Activated CD4-positive, alpha-beta T cell treated with anti-CD3 and anti-CD28 coated beads for 36 hours (primary cell): ENCODE measurements at regions not wholly inside any gene's neighbourhood (a gene's known extent, or its start where the extent isn't known, plus 50 kb on each side); places are given as distances from the start of the nearest gene placed in this dataset.

Experiments used
- ATAC-seq: fragments of 200-7000 bp; cut with Tn5 transposase; one replicate; pipeline ENCODE4 v1.10.0; 2021; ENCODE audit warnings: mild to moderate bottlenecking, moderate library complexity
- CTCF ChIA-PET: fragments of 350-600 bp; sonication (Branson Sonifier 250); formaldehyde crosslinking; loops from one replicate; lab custom pipeline; 2021; ENCODE audit warnings: antibody characterized with exemption; lab: Charles Lee
- POLR2A ChIA-PET: fragments of 350-600 bp; sonication (Branson Sonifier 250); formaldehyde crosslinking; loops from one replicate; lab custom pipeline; 2021; ENCODE audit warnings: antibody characterized with exemption, inconsistent platforms; lab: Charles Lee
- DNase-seq: peaks from one replicate; pipeline ENCODE4 v3.0.0-alpha.2; 2020
- H3K27ac Mint-ChIP-seq: one replicate; pipeline ENCODE4 v1.8.0; 2021; ENCODE audit warnings: mixed read lengths
- H3K27me3 Mint-ChIP-seq: one replicate; pipeline ENCODE4 v1.8.0; 2021; ENCODE audit warnings: mixed read lengths
- H3K36me3 Mint-ChIP-seq: one replicate; pipeline ENCODE4 v1.8.0; 2021; ENCODE audit warnings: low read depth, mixed read lengths
- H3K4me1 Mint-ChIP-seq: one replicate; pipeline ENCODE4 v1.8.0; 2021; ENCODE audit warnings: mixed read lengths
- H3K4me3 Mint-ChIP-seq: one replicate; pipeline ENCODE4 v1.8.0; 2021; ENCODE audit warnings: mild to moderate bottlenecking, moderate library complexity, mixed read lengths
- H3K9me3 Mint-ChIP-seq: one replicate; pipeline ENCODE4 v1.8.0; 2021; ENCODE audit warnings: low read depth, mixed read lengths
- intact Hi-C, 2 experiments: fragments of 100-400 bp; cut with DNase I in 1 of 2; cut with micrococcal nuclease in 1 of 2; formaldehyde crosslinking; loops; one replicate each; pipeline versions ENCODE4 v1.14.2 to v1.15.1; 2022 to 2024; cut with DNase I, micrococcal nuclease

DNA sequence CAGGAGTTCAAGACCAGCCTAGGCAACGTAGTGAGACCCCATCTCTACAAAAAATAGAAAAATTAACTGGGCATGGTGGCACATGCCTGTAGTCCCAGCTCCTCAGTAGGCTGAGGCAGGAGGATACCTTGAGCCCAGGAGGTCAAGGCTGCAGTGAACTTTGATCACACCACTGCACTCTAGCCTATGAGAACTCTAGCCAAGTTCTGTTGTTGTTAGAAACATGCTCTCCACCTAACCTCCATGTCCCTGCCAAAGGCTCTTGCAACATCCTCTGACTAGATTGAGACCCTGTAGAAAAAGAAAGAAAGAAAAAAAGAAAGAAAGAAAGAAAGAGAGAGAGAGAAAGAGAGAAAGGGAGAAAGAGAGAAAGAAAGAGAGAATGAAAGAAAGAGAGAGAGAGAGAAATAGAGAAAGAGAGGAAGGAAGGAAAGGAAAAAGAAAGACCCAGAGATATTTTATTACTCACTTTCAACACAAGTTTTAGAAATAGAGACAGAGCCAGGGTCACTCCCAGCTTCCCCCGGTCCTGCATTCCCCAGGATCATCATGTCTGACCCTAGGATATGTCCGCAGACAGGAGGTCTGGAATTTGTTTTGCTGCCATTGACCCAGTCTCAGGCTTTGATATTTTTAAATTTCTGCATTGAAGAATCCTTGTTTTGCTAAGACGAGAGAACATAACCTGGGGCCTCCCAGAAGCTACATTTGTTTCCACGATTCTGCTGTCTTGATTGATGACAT, 376.5 kb upstream of the CDH5 start:
- no peaks in the 10 kb centered on the region for H3K36me3 Mint-ChIP-seq
- ChIA-PET CTCF (no interaction called here), POLR2A (no interaction called here)
- ATAC-seq, result no peak
- H3K27ac Mint-ChIP-seq, result no peak overlapping the region
- H3K4me3 Mint-ChIP-seq, result no peak overlapping the region
- intact Hi-C loops, result no loop called here
- H3K27me3 Mint-ChIP-seq, result peaks cover 6% of the 10 kb centered on the region
- H3K4me1 Mint-ChIP-seq, result no peaks in the 10 kb centered on the region
- H3K9me3 Mint-ChIP-seq, result no peaks in the 10 kb centered on the region
- DNase-seq, result no peak

DNA sequence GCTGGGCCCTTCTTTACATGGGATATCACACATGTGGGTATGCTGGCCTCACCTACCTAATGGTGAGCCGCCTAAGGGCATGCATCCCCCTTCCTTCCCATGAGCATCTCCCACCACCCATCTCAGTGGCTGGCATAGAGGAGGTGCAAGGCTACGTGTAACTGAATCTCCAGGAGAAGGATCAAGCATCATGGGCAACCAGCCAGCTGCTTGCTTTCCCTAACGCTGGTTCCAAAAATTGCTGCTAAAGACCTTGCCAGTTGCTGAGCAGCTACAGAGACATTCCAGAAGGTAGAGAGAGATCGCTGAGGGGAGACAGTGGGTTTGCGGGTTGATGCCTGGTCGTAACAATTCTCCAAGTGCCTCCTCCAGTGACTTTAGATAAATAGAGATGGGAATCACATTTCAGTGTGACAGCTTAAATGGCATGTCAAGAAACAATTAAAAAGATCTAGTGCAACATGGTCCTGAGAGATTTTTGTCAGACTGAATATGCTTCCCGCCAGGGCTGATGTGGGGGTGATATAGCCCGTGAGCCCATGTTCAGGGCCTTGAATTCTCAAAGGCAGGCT, 378.4 kb upstream of the CDH5 start:
- no peaks in the 10 kb centered on the region for H3K4me1 Mint-ChIP-seq
- POLR2A ChIA-PET, result no interaction called here
- peaks cover 7% of the 10 kb centered on the region for H3K27me3 Mint-ChIP-seq
- CTCF ChIA-PET, result interaction anchor here (0.8 kb wide), 1 partner anchor 9 kb away, joined by 3 read pairs; no protein-coding TSS in a partner anchor
- ATAC-seq (no peak), DNase-seq (no peak)
- no peak overlapping the region for H3K4me3 Mint-ChIP-seq
- no peaks in the 10 kb centered on the region for H3K36me3 Mint-ChIP-seq
- intact Hi-C loops, result no loop called here
- no peak overlapping the region for H3K27ac Mint-ChIP-seq
- no peaks in the 10 kb centered on the region for H3K9me3 Mint-ChIP-seq

DNA sequence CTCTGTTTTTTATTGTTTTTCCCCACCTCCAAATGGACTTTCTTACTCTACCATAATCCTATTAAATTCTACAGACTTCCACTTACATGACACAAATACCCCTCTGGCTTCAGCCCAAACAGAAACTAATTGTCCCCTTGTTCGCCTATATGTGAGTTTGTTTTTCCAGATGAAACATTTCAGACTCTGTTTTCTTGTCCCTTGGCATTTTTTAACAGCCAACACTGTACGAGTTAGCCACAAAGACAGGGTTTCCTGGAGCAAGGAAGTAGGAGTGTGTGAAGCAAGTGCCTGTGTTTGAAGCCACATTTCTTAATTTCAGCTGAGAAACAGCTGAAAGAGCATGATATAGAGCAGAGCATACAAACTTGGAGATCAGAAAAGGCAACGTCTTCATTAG, 382.2 kb upstream of the CDH5 start:
- DNase-seq (no peak), ATAC-seq (no peak)
- CTCF ChIA-PET, result no interaction called here
- POLR2A ChIA-PET, result no interaction called here
- Mint-ChIP-seq H3K36me3 (no peaks in the 10 kb centered on the region), H3K9me3 (no peaks in the 10 kb centered on the region), H3K4me3 (no peak overlapping the region), H3K27me3 (peaks cover 7% of the 10 kb centered on the region), H3K27ac (no peak overlapping the region), H3K4me1 (no peaks in the 10 kb centered on the region)
- intact Hi-C loops, result no loop called here

- ATAC-seq, result no peak
- no peaks in the 10 kb centered on the region for H3K9me3 Mint-ChIP-seq
- ChIA-PET CTCF (no interaction called here), POLR2A (no interaction called here)
- intact Hi-C loops, result no loop called here
- DNase-seq, result no peak
- no peak overlapping the region for H3K4me3 Mint-ChIP-seq
- H3K36me3 Mint-ChIP-seq, result no peaks in the 10 kb centered on the region
- no peak overlapping the region for H3K27ac Mint-ChIP-seq
- H3K4me1 Mint-ChIP-seq, result no peaks in the 10 kb centered on the region
- peaks cover 6% of the 10 kb centered on the region for H3K27me3 Mint-ChIP-seq
These were observed 385.4 kb upstream of the CDH5 start for GRCh38 chr16:65981057-65981456.

DNA sequence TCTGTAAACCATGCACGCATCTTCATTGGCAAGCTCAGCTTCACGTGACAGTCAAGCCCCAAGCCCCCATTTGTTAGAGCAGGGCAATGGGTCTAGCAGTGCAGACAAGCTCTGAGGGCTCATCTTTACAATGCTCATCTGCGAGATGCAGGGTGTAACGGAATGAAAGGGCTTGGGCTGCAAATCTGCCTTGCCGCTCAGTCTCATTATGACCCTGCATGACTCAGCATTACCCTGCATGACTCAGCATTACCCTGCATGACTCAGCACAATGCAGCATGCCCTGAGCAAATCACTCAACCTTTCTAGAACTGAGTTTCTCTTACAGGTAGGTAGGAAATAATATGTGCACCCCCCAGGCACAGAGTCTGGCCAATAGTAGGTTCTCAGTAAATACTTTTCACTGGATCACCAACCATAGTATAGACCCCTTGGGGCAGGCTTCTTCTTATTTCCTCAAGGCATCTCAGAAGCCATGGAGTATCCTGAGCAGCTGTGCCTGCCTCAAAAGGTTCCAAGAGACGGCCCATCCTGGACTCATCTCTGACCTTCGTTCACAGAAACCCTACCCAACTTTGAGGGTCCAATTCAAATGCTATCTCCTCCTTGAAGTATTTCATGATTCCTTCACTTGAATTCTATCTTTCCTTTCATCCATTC, 391.3 kb upstream of the CDH5 start:
- ChIA-PET CTCF (interaction anchor here (0.6 kb wide), 1 partner anchor 112 kb away, joined by 3 read pairs; no protein-coding TSS in a partner anchor), POLR2A (no interaction called here)
- H3K27me3 Mint-ChIP-seq, result peaks cover 4% of the 10 kb centered on the region
- peak; percentile 15 for DNase-seq
- no peaks in the 10 kb centered on the region for H3K4me1 Mint-ChIP-seq
- H3K27ac Mint-ChIP-seq, result no peak overlapping the region
- no peak overlapping the region for H3K4me3 Mint-ChIP-seq
- ATAC-seq, result no peak
- intact Hi-C loops, result no loop called here
- H3K36me3 Mint-ChIP-seq, result no peaks in the 10 kb centered on the region
- no peaks in the 10 kb centered on the region for H3K9me3 Mint-ChIP-seq

DNA sequence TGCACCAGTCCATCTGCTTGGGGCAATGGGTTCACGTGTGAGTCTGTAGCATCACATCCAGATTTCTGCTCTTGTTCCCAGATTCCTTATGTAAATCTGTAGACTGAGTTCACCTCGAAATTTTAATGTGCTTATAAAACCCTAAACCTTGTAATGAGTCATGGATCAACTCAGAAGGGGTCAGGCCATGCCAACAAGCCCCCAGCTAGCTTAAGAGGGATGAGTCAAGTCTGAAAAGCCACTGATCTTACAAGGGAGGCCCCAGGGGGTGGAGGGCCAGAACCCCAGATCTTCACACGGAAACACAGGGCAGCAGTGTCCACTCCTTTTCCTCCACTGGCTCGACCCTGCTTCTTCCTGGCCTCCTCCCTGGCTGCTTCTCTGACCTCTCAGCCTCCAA, 399.1 kb upstream of the CDH5 start:
- no peak for ATAC-seq
- Mint-ChIP-seq H3K27me3 (peaks cover 5% of the 10 kb centered on the region), H3K36me3 (no peaks in the 10 kb centered on the region), H3K4me3 (no peak overlapping the region), H3K9me3 (no peaks in the 10 kb centered on the region), H3K4me1 (no peaks in the 10 kb centered on the region), H3K27ac (no peak overlapping the region)
- no peak for DNase-seq
- ChIA-PET CTCF (no interaction called here), POLR2A (no interaction called here)
- intact Hi-C loops, result no loop called here

DNA sequence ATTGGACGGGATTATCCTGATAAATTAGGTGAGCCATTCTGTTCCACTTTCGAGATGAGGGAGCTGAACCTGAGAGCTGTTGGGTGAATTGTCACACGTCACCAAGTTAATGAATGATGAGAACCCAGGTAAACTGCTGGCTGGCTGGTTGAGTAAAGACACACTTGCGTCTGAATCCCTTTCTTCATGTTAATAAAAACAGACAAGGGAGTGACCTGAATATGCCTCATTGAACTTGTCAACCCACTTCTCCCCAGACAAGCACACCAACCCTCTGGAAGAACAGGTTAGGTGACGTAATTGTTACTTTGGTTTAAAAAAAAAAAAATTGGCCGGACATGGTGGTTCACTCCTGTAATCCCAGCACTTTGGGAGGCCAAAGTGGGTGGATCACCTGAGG, 400.9 kb upstream of the CDH5 start:
- ATAC-seq, result no peak
- intact Hi-C loops, result no loop called here
- H3K4me3 Mint-ChIP-seq, result no peak overlapping the region
- H3K27me3 Mint-ChIP-seq, result peaks cover 5% of the 10 kb centered on the region
- H3K4me1 Mint-ChIP-seq, result no peaks in the 10 kb centered on the region
- ChIA-PET CTCF (interaction anchor here (0.8 kb wide), 1 partner anchor 120 kb away, joined by 3 read pairs; no protein-coding TSS in a partner anchor), POLR2A (no interaction called here)
- H3K36me3 Mint-ChIP-seq, result no peaks in the 10 kb centered on the region
- no peak overlapping the region for H3K27ac Mint-ChIP-seq
- H3K9me3 Mint-ChIP-seq, result no peaks in the 10 kb centered on the region
- no peak for DNase-seq

DNA sequence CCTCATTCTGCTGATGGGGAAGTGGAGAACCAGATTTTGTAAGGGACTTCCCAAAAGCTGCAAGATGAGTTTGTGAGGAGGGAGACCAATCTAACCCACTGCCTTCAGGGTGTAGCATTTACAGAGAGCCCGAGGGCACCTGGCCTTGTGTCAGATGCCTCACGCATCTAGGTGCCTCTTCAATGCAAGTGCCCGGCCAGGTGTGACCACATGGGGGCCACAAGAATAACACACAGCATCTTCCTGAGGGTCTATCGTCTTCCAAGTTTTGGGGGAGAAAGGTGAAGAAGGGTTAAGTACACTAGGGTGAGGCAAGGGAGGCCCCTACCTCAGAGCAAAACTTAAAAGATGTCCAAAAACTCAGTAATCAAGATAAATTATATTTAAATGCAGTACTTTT, 401.7 kb upstream of the CDH5 start:
- no peaks in the 10 kb centered on the region for H3K36me3 Mint-ChIP-seq
- ChIA-PET POLR2A (no interaction called here), CTCF (interaction anchor here (0.8 kb wide), 1 partner anchor 120 kb away, joined by 3 read pairs; no protein-coding TSS in a partner anchor)
- no peak for DNase-seq
- no peak for ATAC-seq
- no peak overlapping the region for H3K27ac Mint-ChIP-seq
- H3K4me3 Mint-ChIP-seq, result no peak overlapping the region
- no peaks in the 10 kb centered on the region for H3K9me3 Mint-ChIP-seq
- intact Hi-C loops, result no loop called here
- H3K27me3 Mint-ChIP-seq, result peaks cover 5% of the 10 kb centered on the region
- no peaks in the 10 kb centered on the region for H3K4me1 Mint-ChIP-seq

DNA sequence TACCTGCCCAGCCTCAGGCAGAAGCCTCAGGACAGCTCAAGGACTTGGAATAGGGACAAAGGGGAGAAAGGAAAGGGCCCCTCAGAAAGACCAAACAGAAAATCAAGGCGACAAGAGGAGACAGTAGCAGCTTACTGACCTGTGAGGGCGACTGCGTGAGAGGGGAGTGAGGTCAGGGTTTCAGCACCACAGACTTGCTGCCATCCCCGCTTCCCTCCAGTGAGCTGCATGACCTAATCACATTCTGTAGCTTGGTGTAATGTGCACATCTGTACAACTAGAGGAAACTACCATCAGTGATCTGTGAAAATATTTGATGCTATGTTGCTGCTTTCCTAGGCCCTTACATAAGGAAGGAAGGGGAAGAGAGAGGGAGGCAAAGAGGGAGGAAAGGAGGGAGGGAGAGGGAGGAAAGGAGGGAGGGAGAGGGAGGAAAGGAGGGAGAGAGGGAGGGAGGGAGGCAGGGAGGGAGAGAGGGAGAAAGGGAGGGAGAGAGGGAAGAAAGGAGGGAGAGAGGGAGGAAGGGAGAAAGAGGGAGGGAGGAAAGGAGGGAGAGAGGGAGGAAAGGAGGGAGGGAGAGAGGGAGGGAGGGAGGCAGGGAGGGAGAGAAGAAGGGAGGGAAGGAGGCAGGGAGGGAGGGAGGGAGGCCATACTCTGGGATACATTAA, 404.9 kb upstream of the CDH5 start:
- no peaks in the 10 kb centered on the region for H3K4me1 Mint-ChIP-seq

GRCh38 chr16:65959983-65960382, 406.5 kb upstream of the CDH5 start:
- ChIA-PET POLR2A (no interaction called here), CTCF (no interaction called here)
- no peak overlapping the region for H3K4me3 Mint-ChIP-seq
- ATAC-seq (no peak), DNase-seq (no peak)
- intact Hi-C loops, result no loop called here
- H3K9me3 Mint-ChIP-seq, result no peaks in the 10 kb centered on the region
- H3K36me3 Mint-ChIP-seq, result no peaks in the 10 kb centered on the region
- H3K27me3 Mint-ChIP-seq, result no peaks in the 10 kb centered on the region
- H3K4me1 Mint-ChIP-seq, result no peaks in the 10 kb centered on the region
- H3K27ac Mint-ChIP-seq, result no peak overlapping the region

More for the DNA sequence above, 404.9 kb upstream of the CDH5 start:
- POLR2A ChIA-PET, result no interaction called here
- Mint-ChIP-seq H3K9me3 (no peaks in the 10 kb centered on the region), H3K4me3 (no peak overlapping the region), H3K27me3 (no peaks in the 10 kb centered on the region), H3K27ac (no peak overlapping the region), H3K36me3 (no peaks in the 10 kb centered on the region)
- ATAC-seq, result no peak
- intact Hi-C loops, result no loop called here
- DNase-seq, result no peak
- CTCF ChIA-PET, result interaction anchor here (0.6 kb wide), 1 partner anchor 1390 kb away, joined by 3 read pairs; no protein-coding TSS in a partner anchor

DNA sequence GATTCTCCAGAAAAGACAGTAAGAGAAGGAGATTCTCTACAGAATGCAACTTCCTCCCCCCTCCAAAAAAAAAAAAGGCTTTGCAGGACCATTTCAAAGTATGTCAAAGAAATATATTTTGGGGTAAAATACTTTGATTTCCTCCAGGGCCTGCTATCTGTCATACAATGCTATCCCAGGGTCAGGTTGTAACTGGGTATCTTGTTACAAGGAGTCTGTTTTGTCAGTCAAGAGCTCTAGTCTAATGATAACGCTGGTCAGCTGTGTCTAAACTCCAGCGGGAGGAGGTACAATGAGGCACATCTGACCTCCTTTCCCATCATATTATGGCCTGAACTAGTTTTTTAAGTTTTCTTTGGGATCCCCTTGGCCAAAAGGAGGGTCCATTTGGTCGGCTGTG, 408.4 kb upstream of the CDH5 start:
- DNase-seq, result no peak
- no peaks in the 10 kb centered on the region for H3K27me3 Mint-ChIP-seq
- POLR2A ChIA-PET, result no interaction called here
- CTCF ChIA-PET, result no interaction called here
- H3K36me3 Mint-ChIP-seq, result no peaks in the 10 kb centered on the region
- H3K9me3 Mint-ChIP-seq, result no peaks in the 10 kb centered on the region
- no peak for ATAC-seq
- intact Hi-C loops, result no loop called here
- H3K4me3 Mint-ChIP-seq, result no peak overlapping the region
- no peaks in the 10 kb centered on the region for H3K4me1 Mint-ChIP-seq
- H3K27ac Mint-ChIP-seq, result no peak overlapping the region
